Endothelial cell (in vitro differentiated cells): ENCODE measurements at regions not wholly inside any gene's neighbourhood (a gene's known extent, or its start where the extent isn't known, plus 50 kb on each side); places are given as distances from the start of the nearest gene placed in this dataset.

Source experiments
- DNase-seq: peaks from one replicate; pipeline ENCODE4 v3.0.0; 2021; ENCODE audit warnings: low spot score
- H3K27ac Mint-ChIP-seq: one replicate; pipeline ENCODE4 v1.8.0; 2021; ENCODE audit warnings: mixed read lengths, inconsistent platforms; ENCODE audit not compliant: unreplicated experiment
- H3K27me3 Mint-ChIP-seq: one replicate; pipeline ENCODE4 v1.8.0; 2021; ENCODE audit warnings: mild to moderate bottlenecking, moderate library complexity, mixed read lengths, inconsistent platforms; ENCODE audit not compliant: unreplicated experiment
- H3K36me3 Mint-ChIP-seq: one replicate; pipeline ENCODE4 v1.8.0; 2021; ENCODE audit warnings: mild to moderate bottlenecking, low read depth, mixed read lengths, inconsistent platforms; ENCODE audit not compliant: unreplicated experiment
- H3K4me1 Mint-ChIP-seq: one replicate; pipeline ENCODE4 v1.8.0; 2021; ENCODE audit warnings: mild to moderate bottlenecking, mixed read lengths, inconsistent platforms; ENCODE audit not compliant: unreplicated experiment
- H3K4me3 Mint-ChIP-seq: one replicate; pipeline ENCODE4 v1.8.0; 2021; ENCODE audit warnings: mild to moderate bottlenecking, mixed read lengths, inconsistent platforms; ENCODE audit not compliant: unreplicated experiment
- H3K9me3 Mint-ChIP-seq: one replicate; pipeline ENCODE4 v1.8.0; 2021; ENCODE audit warnings: mixed read lengths, inconsistent platforms; ENCODE audit not compliant: unreplicated experiment
- TF ChIP-seq, protein P1 (sequence below): fragments of 200-600 bp; sonication (generic); IDR thresholded peaks from one replicate; pipeline ENCODE4 v1.5.0; 2021; ENCODE audit warnings: antibody characterized with exemption; ENCODE audit not compliant: unreplicated experiment

DNA sequence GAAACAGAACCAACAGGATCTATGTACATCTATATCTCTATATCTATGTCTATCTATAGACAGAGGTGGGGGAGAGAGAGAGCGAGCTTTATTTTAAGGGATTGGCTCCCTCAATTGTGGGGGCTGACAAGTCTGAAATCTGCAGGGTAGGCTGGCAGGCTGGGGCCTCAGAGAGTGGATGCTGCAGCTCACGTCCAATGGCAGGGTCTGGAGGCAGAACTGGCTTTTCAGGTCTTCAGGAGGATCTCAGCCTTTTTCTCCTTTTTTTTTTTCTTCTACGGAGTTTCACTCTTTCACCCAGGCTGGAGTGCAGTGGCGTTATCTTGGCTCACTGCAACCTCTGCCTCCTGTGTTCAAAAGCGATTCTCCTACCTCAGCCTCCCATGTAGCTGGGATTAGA lies 77.2 kb downstream of the ARL4C start:
- Mint-ChIP-seq H3K27me3 (peaks cover 2% of the 10 kb centered on the region), H3K36me3 (no peaks in the 10 kb centered on the region), H3K4me1 (no peaks in the 10 kb centered on the region)

DNA sequence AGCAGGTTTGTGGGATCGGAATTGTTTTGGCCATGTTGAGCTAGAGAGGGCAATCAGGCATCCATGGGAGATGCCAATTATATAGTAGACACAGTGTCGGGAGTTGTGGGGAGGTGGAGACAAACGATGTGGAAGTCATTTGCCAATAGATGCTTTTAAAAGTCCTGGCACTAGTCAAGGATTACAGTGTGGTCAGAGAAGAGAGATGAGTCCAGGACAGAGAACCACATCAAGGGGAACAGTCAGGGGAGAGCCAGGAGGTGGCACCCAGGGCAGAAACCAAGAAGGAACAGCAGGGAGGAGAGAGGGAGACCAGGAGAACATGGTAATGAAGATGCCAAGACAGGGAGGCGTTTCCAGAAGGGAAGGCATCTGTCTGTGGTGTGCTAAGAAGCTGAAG lies 81.2 kb downstream of the ARL4C start:
- peaks cover 2% of the 10 kb centered on the region for H3K27me3 Mint-ChIP-seq
- no peaks in the 10 kb centered on the region for H3K4me1 Mint-ChIP-seq
- H3K4me3 Mint-ChIP-seq: no peak overlapping the region
- no peaks in the 10 kb centered on the region for H3K9me3 Mint-ChIP-seq
- no peak for DNase-seq
- TF ChIP-seq, protein P1, sequence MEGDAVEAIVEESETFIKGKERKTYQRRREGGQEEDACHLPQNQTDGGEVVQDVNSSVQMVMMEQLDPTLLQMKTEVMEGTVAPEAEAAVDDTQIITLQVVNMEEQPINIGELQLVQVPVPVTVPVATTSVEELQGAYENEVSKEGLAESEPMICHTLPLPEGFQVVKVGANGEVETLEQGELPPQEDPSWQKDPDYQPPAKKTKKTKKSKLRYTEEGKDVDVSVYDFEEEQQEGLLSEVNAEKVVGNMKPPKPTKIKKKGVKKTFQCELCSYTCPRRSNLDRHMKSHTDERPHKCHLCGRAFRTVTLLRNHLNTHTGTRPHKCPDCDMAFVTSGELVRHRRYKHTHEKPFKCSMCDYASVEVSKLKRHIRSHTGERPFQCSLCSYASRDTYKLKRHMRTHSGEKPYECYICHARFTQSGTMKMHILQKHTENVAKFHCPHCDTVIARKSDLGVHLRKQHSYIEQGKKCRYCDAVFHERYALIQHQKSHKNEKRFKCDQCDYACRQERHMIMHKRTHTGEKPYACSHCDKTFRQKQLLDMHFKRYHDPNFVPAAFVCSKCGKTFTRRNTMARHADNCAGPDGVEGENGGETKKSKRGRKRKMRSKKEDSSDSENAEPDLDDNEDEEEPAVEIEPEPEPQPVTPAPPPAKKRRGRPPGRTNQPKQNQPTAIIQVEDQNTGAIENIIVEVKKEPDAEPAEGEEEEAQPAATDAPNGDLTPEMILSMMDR: no peak
- H3K36me3 Mint-ChIP-seq: no peaks in the 10 kb centered on the region
- H3K27ac Mint-ChIP-seq: no peak overlapping the region

More for the DNA sequence above, 77.2 kb downstream of the ARL4C start:
- Mint-ChIP-seq H3K4me3 (no peak overlapping the region), H3K9me3 (no peaks in the 10 kb centered on the region), H3K27ac (no peak overlapping the region)
- TF ChIP-seq, protein P1: no peak
- DNase-seq: no peak

DNA sequence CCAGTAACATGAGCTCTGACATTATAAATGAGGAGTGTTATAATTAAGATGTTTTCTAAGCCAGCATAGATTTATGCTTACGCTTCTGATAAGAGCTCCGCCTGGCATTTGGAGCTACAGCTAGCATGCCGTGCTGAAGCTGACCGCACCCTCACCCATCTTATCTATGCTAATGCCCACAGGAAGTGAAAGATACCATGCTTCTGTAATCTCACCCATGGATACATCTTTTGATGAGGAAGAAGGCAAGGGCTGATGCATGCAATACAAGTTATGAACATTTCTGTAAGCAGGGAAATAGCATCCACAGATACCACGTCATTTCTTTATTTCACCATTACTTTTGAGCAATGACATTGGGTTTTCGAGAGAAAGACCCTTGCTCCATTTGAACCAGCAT lies 82.3 kb downstream of the ARL4C start:
- Mint-ChIP-seq H3K27me3 (peaks cover 2% of the 10 kb centered on the region), H3K4me1 (no peaks in the 10 kb centered on the region), H3K36me3 (no peaks in the 10 kb centered on the region), H3K27ac (no peak overlapping the region), H3K9me3 (no peaks in the 10 kb centered on the region), H3K4me3 (no peak overlapping the region)
- DNase-seq: no peak
- TF ChIP-seq, protein P1: no peak

DNA sequence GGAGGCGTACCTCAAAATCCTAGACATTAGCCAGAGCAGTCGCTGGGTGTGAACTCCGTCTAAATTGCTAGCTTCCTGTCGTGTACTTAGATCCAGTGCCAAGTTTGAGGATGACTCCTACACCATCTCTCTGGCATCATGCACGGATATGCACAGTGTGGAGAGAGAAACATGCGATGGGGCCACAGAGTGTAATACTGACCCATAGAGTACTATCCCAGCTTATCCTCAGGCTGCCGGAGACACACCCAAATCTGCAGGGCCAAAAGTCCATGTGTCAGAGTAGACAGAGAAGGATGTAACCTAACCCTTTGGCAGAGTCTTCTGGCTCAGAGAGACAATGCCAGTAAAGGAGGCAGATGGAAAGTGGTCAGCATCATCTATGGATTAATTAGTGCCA lies 84.2 kb downstream of the ARL4C start:
- Mint-ChIP-seq H3K4me1 (no peaks in the 10 kb centered on the region), H3K36me3 (no peaks in the 10 kb centered on the region), H3K4me3 (no peak overlapping the region), H3K27me3 (no peaks in the 10 kb centered on the region), H3K27ac (no peak overlapping the region), H3K9me3 (no peaks in the 10 kb centered on the region)
- DNase-seq: no peak
- TF ChIP-seq, protein P1: no peak

DNA sequence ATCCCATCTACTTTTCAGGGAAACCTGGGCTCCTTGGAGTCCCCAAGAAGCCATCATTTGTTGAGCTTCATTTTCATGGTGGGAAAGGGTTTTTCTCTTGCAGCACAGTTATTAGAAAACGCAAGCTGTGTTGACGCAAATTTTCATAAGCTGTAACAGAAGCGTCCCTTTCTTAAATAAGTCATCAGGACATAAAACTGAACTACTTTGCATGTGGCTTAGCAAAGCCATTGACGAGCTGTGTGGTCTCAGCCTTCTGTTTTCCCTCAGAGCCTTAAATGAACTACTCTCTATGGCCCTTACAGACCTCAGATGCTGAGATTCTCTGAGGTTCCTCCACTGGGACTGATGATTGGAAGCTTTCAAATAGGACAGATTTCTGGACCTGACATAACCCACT lies 85.1 kb downstream of the ARL4C start:
- Mint-ChIP-seq H3K36me3 (no peaks in the 10 kb centered on the region), H3K4me1 (no peaks in the 10 kb centered on the region), H3K9me3 (no peaks in the 10 kb centered on the region), H3K27me3 (no peaks in the 10 kb centered on the region), H3K27ac (no peak overlapping the region), H3K4me3 (no peak overlapping the region)
- TF ChIP-seq, protein P1: no peak
- DNase-seq: no peak
